ENCODE measurements at regions not wholly inside any gene's neighbourhood (a gene's known extent, or its start where the extent isn't known, plus 50 kb on each side); places are given as distances from the start of the nearest gene placed in this dataset.

DNA sequence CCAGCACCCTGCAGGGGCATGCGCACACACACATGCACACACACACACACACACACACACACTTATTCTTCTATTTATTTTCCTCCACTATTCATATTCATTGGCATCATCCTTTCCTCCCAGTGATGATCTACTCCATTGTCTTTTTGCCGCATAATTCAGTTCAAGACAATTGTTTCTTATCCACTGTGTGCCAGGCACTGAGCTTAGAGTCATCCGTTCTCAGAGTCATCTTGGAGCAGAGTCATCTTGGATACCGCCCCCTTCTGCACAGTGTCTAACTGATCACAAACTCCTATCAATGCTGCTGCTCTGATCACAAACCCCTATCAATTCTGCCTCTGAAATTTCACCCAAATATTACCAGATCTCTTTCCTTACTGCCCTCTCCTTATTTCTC is 102.8 kb upstream of the PROX1 start:
- WGBS (ENCODE audit: low lambda C conversion rate): 61% methylated on average over 4 of the region's 4 CpGs
- TF ChIP-seq, protein P1, sequence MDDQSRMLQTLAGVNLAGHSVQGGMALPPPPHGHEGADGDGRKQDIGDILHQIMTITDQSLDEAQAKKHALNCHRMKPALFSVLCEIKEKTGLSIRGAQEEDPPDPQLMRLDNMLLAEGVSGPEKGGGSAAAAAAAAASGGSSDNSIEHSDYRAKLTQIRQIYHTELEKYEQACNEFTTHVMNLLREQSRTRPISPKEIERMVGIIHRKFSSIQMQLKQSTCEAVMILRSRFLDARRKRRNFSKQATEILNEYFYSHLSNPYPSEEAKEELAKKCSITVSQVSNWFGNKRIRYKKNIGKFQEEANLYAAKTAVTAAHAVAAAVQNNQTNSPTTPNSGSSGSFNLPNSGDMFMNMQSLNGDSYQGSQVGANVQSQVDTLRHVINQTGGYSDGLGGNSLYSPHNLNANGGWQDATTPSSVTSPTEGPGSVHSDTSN (IDR thresholded peaks at IDR 0.05): no peak
- TF ChIP-seq RFX5 (IDR thresholded peaks at IDR 0.05; ENCODE audit: low read length): no peak
- TF ChIP-seq NFIC (IDR thresholded peaks at IDR 0.05; ENCODE audit: borderline replicate concordance): no peak
- no peak for TF ChIP-seq MEF2A (IDR thresholded peaks at IDR 0.05; ENCODE audit: borderline replicate concordance, low read depth)
- TF ChIP-seq, protein P2, sequence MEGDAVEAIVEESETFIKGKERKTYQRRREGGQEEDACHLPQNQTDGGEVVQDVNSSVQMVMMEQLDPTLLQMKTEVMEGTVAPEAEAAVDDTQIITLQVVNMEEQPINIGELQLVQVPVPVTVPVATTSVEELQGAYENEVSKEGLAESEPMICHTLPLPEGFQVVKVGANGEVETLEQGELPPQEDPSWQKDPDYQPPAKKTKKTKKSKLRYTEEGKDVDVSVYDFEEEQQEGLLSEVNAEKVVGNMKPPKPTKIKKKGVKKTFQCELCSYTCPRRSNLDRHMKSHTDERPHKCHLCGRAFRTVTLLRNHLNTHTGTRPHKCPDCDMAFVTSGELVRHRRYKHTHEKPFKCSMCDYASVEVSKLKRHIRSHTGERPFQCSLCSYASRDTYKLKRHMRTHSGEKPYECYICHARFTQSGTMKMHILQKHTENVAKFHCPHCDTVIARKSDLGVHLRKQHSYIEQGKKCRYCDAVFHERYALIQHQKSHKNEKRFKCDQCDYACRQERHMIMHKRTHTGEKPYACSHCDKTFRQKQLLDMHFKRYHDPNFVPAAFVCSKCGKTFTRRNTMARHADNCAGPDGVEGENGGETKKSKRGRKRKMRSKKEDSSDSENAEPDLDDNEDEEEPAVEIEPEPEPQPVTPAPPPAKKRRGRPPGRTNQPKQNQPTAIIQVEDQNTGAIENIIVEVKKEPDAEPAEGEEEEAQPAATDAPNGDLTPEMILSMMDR (IDR thresholded peaks at IDR 0.05): no peak
- TF ChIP-seq FOXJ3 (CRISPR knock-in tag; IDR thresholded peaks at IDR 0.05): no peak
- no peak for TF ChIP-seq POLR2AphosphoS5 (IDR thresholded peaks at IDR 0.05; ENCODE audit: low read depth, low read length)
- TF ChIP-seq EP300 (IDR thresholded peaks at IDR 0.05; ENCODE audit: borderline replicate concordance in 1 of 2, low read depth in 1 of 2, low read length in 1 of 2): no peak
- no peak for TF ChIP-seq USF1 (IDR thresholded peaks at IDR 0.05; ENCODE audit: borderline replicate concordance, low read depth)
- no peaks in the 10 kb centered on the region for H3K4me1 ChIP-seq (ENCODE audit: control insufficient read depth in 1 of 2, insufficient read depth in 2 of 2, low read depth in 1 of 2, low read length in 1 of 2)

DNA sequence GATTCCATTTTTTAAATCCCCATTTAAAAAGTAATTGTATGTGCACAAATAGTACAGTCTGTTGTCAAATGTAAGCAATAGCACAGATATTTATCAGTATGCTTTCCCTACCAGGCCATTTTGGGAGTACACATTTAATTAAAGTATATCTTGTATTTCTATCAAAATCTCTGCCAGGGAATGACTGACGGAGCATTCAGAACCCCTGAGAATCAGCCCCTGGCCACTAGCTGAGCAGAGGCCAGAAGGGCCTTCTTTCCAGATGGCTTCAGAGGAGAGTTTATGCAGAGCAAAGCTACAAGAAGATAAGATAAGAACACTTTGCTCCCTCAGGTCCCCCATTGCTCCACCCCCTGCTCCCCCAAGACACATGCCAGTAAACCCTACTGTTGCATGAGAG is 99.9 kb upstream of the PROX1 start:
- H2AFZ ChIP-seq (ENCODE audit: low read depth): no peak overlapping the region
- H3K27ac ChIP-seq (ENCODE audit: low read depth in 2 of 2, low read length in 1 of 2): no peak overlapping the region
- H3K9me3 ChIP-seq: no peaks in the 10 kb centered on the region
- no peaks in the 10 kb centered on the region for H4K20me1 ChIP-seq (ENCODE audit: insufficient read depth)
- no peaks in the 10 kb centered on the region for H3K27me3 ChIP-seq (ENCODE audit: insufficient read depth)
- no peaks in the 10 kb centered on the region for H3K36me3 ChIP-seq (replicated peaks in 1 of 2; ENCODE audit: control insufficient read depth in 1 of 2, insufficient read depth in 2 of 2, low read length in 1 of 2)
- no peak for TF ChIP-seq GABPA (IDR thresholded peaks at IDR 0.05; ENCODE audit: low read depth)
- no peak for TF ChIP-seq SIN3A (IDR thresholded peaks at IDR 0.05; ENCODE audit: borderline replicate concordance, low read depth, low read length)
- TF ChIP-seq GATA2 (CRISPR knock-in tag; IDR thresholded peaks at IDR 0.05): peak; percentile 36
- ChIA-PET POLR2A (no interaction called here), CTCF (no interaction called here)
- 33% methylated on average over 1 of the region's 1 CpG for WGBS (ENCODE audit: low lambda C conversion rate)
- no peaks in the 10 kb centered on the region for H3K9me2 ChIP-seq
- H3K79me2 ChIP-seq (ENCODE audit: insufficient read depth): no peaks in the 10 kb centered on the region
- H3F3A ChIP-seq (replicated peaks; ENCODE audit: insufficient read depth): no peaks in the 10 kb centered on the region
- H3K4me3 ChIP-seq (ENCODE audit: low read depth in 2 of 2, low read length in 1 of 2): no peak overlapping the region
- H3K9ac ChIP-seq: no peak overlapping the region
- DNase-seq: peak; percentile 40
- H3K4me2 ChIP-seq: no peak overlapping the region
- H3K4me1 ChIP-seq (ENCODE audit: control insufficient read depth in 1 of 2, insufficient read depth in 2 of 2, low read depth in 1 of 2, low read length in 1 of 2): no peaks in the 10 kb centered on the region

More for the DNA sequence above, 102.8 kb upstream of the PROX1 start:
- no peak overlapping the region for H3K9ac ChIP-seq
- H2AFZ ChIP-seq (ENCODE audit: low read depth): no peak overlapping the region
- POLR2A ChIA-PET: interaction anchor here (0.6 kb wide), 1 partner anchor 9 kb away, joined by 3 read pairs; no protein-coding TSS in a partner anchor
- H3K9me3 ChIP-seq: no peaks in the 10 kb centered on the region
- H4K20me1 ChIP-seq (ENCODE audit: insufficient read depth): no peaks in the 10 kb centered on the region
- no peaks in the 10 kb centered on the region for H3K79me2 ChIP-seq (ENCODE audit: insufficient read depth)
- H3F3A ChIP-seq (replicated peaks; ENCODE audit: insufficient read depth): no peaks in the 10 kb centered on the region
- H3K27ac ChIP-seq (ENCODE audit: low read depth in 2 of 2, low read length in 1 of 2): no peak overlapping the region
- no peaks in the 10 kb centered on the region for H3K27me3 ChIP-seq (ENCODE audit: insufficient read depth)
- no peaks in the 10 kb centered on the region for H3K36me3 ChIP-seq (replicated peaks in 1 of 2; ENCODE audit: control insufficient read depth in 1 of 2, insufficient read depth in 2 of 2, low read length in 1 of 2)
- no peaks in the 10 kb centered on the region for H3K9me2 ChIP-seq
- CTCF ChIA-PET: no interaction called here
- DNase-seq: no peak
- no peak overlapping the region for H3K4me2 ChIP-seq
- H3K4me3 ChIP-seq (ENCODE audit: low read depth in 2 of 2, low read length in 1 of 2): no peak overlapping the region

Data from SK-N-SH (cell line).